Naive B cell (primary cell): ENCODE measurements at regions not wholly inside any gene's neighbourhood (a gene's known extent, or its start where the extent isn't known, plus 50 kb on each side); places are given as distances from the start of the nearest gene placed in this dataset.

Experiments used
- ATAC-seq, 2 donors: fragments of 150-1000 bp; cut with Tn5 transposase; 2 replicates each; pipeline ENCODE4 v1.10.0; 2021; ENCODE audit warnings: low read depth in 2 of 2, mild to moderate bottlenecking in 2 of 2, moderate library complexity in 2 of 2
- DNase-seq: peaks from one replicate; pipeline ENCODE4 v3.0.0; 2022
- H3K27ac Mint-ChIP-seq, 6 donors: one replicate each; pipeline ENCODE4 v1.8.0; 2020 to 2022; ENCODE audit warnings: mild to moderate bottlenecking in 6 of 6, mixed read lengths in 6 of 6, moderate library complexity in 5 of 6, inconsistent platforms in 2 of 6
- H3K27me3 Mint-ChIP-seq, 3 donors: one replicate each; pipeline ENCODE4 v1.8.0; 2021 to 2022; ENCODE audit warnings: mixed read lengths in 3 of 3, mild to moderate bottlenecking in 1 of 3
- H3K36me3 Mint-ChIP-seq, 2 donors: one replicate each; pipeline ENCODE4 v1.8.0; 2020 to 2022; ENCODE audit warnings: mixed read lengths in 2 of 2, inconsistent platforms in 1 of 2, mild to moderate bottlenecking in 1 of 2
- H3K4me1 Mint-ChIP-seq, 3 donors: one replicate each; pipeline ENCODE4 v1.8.0; 2020 to 2022; ENCODE audit warnings: mixed read lengths in 3 of 3, inconsistent platforms in 1 of 3, mild to moderate bottlenecking in 1 of 3, moderate library complexity in 1 of 3
- H3K4me3 Mint-ChIP-seq, 8 donors: one replicate each; pipeline ENCODE4 v1.8.0; 2020 to 2022; ENCODE audit warnings: mild to moderate bottlenecking in 8 of 8, mixed read lengths in 8 of 8, moderate library complexity in 8 of 8, inconsistent platforms in 2 of 8
- H3K9me3 Mint-ChIP-seq, 7 donors: one replicate each; pipeline ENCODE4 v1.8.0; 2020 to 2022; ENCODE audit warnings: mixed read lengths in 7 of 7, mild to moderate bottlenecking in 5 of 7, inconsistent platforms in 2 of 7, moderate library complexity in 1 of 7

- H3K27me3 Mint-ChIP-seq = peaks cover 24 to 64% (median 59%) of the 10 kb centered on the region in 3 donors
- no peak overlapping the region for H3K4me3 Mint-ChIP-seq
- DNase-seq (no peak), ATAC-seq (no peak)
- no peaks in the 10 kb centered on the region for H3K36me3 Mint-ChIP-seq
- H3K9me3 Mint-ChIP-seq = peaks cover 0 to 4% (median 0%) of the 10 kb centered on the region in 7 donors
- H3K4me1 Mint-ChIP-seq = peaks cover 0 to 7% (median 2%) of the 10 kb centered on the region in 3 donors
- no peak overlapping the region for H3K27ac Mint-ChIP-seq
Measured at GRCh38 chr16:87552072-87552718, 50.1 kb upstream of the JPH3 start.

GRCh38 chr16:87551487-87551886 lies 50.8 kb upstream of the JPH3 start:
- H3K4me1 Mint-ChIP-seq = peaks cover 0 to 7% (median 2%) of the 10 kb centered on the region in 3 donors
- ATAC-seq (no peak), DNase-seq (no peak)
- H3K9me3 Mint-ChIP-seq = peaks cover 0 to 5% (median 2%) of the 10 kb centered on the region in 7 donors
- H3K27ac Mint-ChIP-seq = no peak overlapping the region
- H3K4me3 Mint-ChIP-seq = no peak overlapping the region
- peaks cover 0 to 2% of the 10 kb centered on the region in 2 donors for H3K36me3 Mint-ChIP-seq
- H3K27me3 Mint-ChIP-seq = peaks cover 24 to 70% (median 66%) of the 10 kb centered on the region in 3 donors

- DNase-seq (peak; percentile 31), ATAC-seq (no peak)
- Mint-ChIP-seq H3K27me3 (peaks cover 26 to 72% (median 69%) of the 10 kb centered on the region in 3 donors), H3K27ac (no peak overlapping the region), H3K4me3 (no peak overlapping the region), H3K4me1 (peaks cover 0 to 7% (median 2%) of the 10 kb centered on the region in 3 donors), H3K9me3 (peaks cover 3 to 10% (median 8%) of the 10 kb centered on the region in 7 donors), H3K36me3 (peaks cover 0 to 11% of the 10 kb centered on the region in 2 donors)
Measured at GRCh38 chr16:87550495-87550961, 51.8 kb upstream of the JPH3 start.

DNA sequence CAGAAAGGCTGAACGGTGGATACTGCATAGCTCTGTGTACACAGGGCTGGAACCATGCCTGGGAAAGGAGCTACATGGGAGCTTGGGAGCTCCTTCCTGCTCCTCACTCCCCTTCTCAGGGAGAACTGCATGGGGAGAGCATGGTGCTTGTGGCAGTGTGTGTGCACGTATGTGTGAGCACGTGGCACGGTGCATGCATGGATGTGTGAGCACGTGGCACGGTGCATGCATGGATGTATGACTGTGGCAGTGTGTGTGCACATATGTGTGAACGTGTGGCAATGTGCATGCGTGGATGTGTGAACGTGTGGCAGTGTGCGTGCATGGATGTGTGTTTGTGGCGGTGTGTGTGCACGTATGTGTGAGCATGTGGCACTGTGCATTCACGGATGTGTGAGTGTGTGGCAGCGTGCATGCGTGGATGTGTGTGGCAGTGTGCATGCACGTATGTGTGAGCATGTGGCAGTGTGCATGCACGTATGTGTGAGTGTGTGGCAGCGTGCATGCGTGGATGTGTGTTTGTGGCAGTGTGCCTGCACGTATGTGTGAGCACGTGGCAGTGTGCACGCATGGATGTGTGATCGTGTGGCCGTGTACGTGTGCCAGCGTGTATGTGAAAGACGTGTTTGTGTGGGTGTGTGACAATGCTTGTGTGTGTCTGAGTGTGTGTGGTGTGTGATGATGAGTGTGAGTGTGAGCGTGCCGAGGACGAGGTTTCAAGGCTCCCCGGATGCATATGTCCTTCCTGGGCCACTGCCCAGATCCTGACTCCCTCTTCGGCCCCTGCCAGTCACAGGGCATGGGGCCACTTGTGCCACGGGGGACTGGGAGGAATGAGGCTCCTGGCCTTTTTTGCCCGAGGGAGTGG lies 52.4 kb upstream of the JPH3 start:
- Mint-ChIP-seq H3K36me3 (peaks cover 0 to 18% of the 10 kb centered on the region in 2 donors), H3K27me3 (peaks cover 28 to 73% (median 69%) of the 10 kb centered on the region in 3 donors), H3K4me1 (peaks cover 0 to 7% (median 2%) of the 10 kb centered on the region in 3 donors), H3K9me3 (peaks cover 8 to 14% (median 10%) of the 10 kb centered on the region in 7 donors), H3K4me3 (no peak overlapping the region), H3K27ac (no peak overlapping the region)
- DNase-seq (no peak), ATAC-seq (no peak)

DNA sequence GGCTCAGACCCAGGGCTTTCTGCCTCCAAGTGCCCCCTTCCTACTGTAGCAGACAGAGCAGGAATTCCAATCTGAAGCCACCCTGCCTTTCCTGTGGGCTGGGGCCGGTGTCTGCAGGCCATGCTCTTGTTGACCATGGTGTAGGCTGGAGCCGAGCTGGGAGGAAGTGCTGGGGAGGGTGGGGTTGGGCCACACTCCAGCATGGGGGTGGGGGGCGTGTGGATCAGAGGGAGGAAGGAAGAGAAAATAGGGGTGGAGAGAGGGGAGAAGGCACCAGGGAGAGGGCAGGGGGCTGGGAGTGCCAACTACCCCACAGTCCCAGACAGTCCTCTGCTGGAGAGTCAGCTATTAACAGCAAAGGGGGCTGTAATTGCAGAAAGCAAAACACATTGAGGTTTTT lies 54.3 kb upstream of the JPH3 start:
- peaks cover 37 to 74% (median 66%) of the 10 kb centered on the region in 3 donors for H3K27me3 Mint-ChIP-seq
- H3K4me1 Mint-ChIP-seq = peaks cover 0 to 7% (median 2%) of the 10 kb centered on the region in 3 donors
- peaks cover 0 to 21% of the 10 kb centered on the region in 2 donors for H3K36me3 Mint-ChIP-seq
- no peak for ATAC-seq
- H3K9me3 Mint-ChIP-seq = peaks cover 9 to 14% (median 12%) of the 10 kb centered on the region in 7 donors
- DNase-seq = no peak
- no peak overlapping the region for H3K27ac Mint-ChIP-seq
- H3K4me3 Mint-ChIP-seq = no peak overlapping the region

DNA sequence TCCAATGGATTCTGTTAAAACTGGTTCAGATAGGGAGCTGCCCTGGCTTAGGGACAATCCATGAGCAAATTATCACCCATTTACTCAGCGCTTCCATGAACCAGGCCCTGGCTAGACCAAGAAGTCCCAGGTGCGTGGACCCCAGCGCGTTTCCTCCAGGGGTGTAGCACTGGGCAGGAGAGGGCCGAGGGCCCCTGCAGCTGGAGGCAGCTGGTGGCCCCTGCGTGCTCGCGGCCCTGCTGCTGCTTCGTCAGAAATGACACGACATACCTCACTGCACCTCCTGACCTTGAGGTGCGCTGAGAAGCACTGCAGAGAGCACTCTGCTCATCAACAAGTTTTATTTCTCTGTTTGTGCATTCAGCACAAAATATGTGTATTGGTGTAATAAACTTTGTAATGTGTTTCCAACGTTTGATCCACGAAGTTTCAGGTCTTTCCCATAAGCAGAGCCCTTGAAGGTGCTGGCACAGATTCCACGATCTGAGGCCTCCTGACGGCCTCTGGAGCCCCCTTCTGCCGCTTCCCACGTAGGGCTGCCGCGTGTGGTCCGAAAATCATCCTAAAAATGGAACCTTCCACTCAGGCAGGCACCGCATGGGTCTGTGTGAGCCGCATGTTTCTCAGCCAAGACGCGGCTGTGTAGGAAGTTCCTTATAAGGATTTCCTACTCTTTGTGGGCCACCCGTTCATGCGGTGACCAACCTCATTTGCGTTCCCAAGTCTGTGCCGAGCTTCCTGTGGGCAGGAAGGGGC lies 50.8 kb upstream of the ZCCHC14 start:
- DNase-seq (no peak), ATAC-seq (no peak)
- Mint-ChIP-seq H3K27me3 (peaks cover 33 to 74% (median 60%) of the 10 kb centered on the region in 3 donors), H3K9me3 (peaks cover 9 to 14% (median 12%) of the 10 kb centered on the region in 7 donors), H3K4me3 (no peak overlapping the region), H3K27ac (no peak overlapping the region), H3K36me3 (peaks cover 0 to 21% of the 10 kb centered on the region in 2 donors), H3K4me1 (no peaks in the 10 kb centered on the region)

GRCh38 chr16:87542531-87543102 lies 49.8 kb upstream of the ZCCHC14 start:
- no peak for DNase-seq
- peaks cover 0 to 21% of the 10 kb centered on the region in 2 donors for H3K36me3 Mint-ChIP-seq
- no peak for ATAC-seq
- no peak overlapping the region for H3K4me3 Mint-ChIP-seq
- H3K9me3 Mint-ChIP-seq = peaks cover 8 to 14% (median 12%) of the 10 kb centered on the region in 7 donors
- peaks cover 34 to 71% (median 58%) of the 10 kb centered on the region in 3 donors for H3K27me3 Mint-ChIP-seq
- no peaks in the 10 kb centered on the region for H3K4me1 Mint-ChIP-seq
- no peak overlapping the region for H3K27ac Mint-ChIP-seq
